NCI-H2107 treated with DMSO at 0.1 percent for 48 hours (cell line): ENCODE measurements at regions not wholly inside any gene's neighbourhood (a gene's known extent, or its start where the extent isn't known, plus 50 kb on each side); places are given as distances from the start of the nearest gene placed in this dataset.
"Not testable (repeated sequence)": the region's sequence is repeated elsewhere in the genome, so short reads cannot be mapped to it uniquely, and the experiment has no call there.

ENCODE experiments used
- DNase-seq: peaks from one replicate; lab custom pipeline; 2025; ENCODE audit not compliant: unreplicated experiment; lab: John Stamatoyannopoulos, UW

DNA sequence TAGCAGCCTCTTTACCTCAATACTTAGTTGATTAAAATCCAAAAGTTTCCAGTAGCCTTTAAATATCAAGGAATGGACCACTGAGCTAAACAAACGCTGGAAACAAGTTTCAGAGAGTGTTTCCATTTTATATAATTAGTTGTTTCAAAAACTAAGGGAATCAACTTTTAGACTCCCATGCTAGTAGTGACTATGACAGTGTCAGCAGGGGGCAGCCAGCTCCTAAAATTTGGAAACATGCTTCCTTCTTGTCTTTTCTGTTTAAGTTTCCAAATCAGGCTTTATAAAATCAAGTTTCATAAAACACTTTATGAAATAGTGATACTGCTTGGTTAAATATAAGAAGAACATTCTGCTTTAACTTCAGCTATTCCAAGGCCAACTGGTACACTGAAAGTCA is 138.2 kb upstream of the TMEM229A start:
- no peak for DNase-seq

DNA sequence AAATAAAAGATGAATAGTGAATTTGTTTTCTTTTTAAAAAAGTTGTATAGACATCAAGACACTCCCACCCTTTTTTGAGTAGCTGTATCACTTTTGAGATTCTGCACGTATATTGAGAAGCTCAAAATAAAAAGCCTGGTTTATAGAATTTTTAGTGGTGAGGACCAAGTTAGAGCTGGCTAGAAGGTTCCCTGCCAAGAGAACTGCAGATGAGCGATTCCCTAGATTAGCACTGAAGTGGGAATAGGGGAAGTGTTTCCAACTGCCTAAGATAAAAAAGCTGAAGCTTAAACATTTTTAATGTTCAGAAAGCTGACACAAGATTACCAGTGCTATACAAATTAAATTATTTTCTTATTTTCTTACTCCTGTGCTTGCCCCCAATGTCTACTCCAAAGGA is 135.7 kb upstream of the TMEM229A start:
- no peak for DNase-seq

DNA sequence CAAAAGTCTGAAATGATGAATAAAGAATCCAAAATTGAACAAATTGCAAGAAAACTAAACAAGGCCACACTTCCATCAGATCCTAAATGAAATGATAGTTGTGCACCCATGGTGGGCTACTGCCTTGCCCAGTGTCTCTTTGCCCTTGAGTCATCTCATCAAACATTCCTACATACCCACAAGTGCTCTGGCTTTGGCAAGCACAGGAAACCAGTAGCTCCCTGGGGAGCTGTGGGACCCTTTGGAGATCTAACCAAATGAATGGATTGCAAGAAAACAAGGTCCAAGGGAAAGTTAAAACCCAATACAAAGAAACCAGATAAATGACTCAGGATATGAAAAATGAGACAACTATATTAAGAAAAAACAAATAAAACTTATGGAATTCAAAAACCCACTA is 129.8 kb upstream of the TMEM229A start:
- no peak for DNase-seq

DNA sequence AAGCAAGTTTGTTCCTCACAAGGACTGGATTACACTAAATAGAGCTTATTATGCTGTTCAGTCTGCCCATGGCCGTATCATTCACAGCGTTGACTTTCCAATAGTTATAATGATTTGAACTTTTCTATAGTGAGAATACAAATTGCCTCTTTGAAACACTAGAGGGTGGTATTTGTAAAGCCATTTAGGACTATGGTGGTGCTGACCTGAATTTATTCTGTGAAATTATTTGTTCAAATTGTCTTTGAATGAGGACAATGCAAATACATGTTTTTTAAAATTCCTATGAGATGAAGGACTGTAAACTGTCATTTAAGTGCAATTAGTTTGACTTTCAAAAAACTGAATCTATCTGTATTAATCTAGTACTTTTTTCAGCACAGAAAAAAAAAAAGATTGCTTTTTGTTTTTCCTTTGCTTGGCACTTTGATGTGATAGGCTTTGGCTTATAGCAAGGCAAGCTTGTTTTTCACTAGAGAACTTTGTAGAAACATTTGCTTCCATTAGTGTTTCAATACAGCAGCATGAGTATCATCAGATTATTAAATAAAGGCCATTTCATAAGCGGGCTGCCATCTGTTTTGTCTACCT is 122.7 kb upstream of the TMEM229A start:
- peak; percentile 4 for DNase-seq

DNA sequence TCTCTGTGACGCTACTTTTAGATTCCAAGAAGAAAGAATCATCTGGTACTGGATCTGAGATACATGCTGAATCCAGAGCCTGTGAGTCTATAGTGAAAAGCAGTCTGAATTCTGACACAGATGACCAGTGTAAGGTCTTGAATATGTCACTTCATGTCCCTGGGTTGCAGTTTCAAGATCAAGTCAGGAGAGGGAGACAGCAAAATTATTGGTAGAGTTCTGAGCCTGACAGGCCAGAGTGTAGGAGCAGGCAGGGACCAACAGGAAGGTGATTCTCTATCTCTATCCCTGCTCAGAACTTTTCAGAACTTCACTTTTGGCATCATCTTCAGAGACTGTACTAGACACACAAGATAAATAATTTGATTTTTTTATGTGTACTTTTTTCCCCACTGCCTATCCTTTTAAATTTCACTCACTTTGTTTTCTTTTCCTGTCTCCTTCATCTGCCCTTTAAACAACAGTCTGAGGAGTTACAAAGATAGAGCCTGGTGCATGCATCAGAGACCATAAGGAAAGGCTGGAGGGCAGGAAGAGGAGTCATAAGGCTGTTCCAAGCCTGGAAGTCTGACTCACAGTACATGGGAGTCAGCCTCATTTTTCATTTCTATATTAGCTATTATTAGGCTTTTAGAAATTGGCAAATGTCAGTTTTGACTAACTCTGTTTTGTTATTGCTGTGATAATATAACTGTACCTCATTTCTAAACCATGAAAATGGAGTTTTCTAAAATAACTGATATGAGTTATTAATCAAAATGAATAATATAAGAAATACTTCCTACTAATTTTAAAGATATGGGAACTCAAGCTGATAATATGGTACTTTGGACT is 120.2 kb upstream of the TMEM229A start:
- peak; percentile 35 for DNase-seq

DNA sequence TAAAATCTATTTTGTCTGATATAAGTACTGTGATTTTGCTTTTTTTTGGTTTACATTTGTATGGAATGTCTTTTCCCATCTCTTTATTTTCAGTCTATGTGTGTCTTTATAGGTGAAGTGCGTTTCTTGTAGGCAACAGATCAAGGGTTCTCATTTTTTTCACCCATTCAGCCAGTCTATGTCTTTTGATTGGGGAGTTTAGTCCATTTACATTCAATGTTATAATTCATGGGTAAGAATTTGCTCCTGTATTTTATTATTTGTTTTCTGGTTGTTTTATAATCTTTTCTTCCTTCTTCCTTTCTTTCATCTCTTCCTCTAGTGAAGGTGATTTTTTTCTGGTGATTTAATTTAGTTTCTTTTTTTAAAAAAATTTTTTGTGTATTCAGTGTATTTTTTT is 104.8 kb upstream of the TMEM229A start:
- no peak for DNase-seq

DNA sequence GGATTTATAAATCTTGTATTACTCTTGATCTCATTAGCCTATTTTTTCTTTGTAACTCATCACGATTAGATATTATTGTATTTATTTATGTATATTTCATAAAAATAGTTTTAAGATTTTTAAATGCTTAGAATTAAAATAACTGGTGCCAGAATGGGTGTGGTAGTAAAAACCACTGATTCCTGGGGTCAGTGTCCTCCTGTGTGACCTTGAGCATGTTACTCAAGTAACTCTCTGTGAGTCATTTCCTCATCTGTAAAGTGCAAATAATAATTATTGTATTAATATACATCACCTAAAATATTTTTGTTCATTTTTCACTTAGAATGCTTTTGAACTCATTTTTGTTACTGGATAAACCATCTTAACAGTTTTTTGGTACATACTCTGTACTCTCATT is 91.3 kb upstream of the TMEM229A start:
- DNase-seq, result no peak

DNA sequence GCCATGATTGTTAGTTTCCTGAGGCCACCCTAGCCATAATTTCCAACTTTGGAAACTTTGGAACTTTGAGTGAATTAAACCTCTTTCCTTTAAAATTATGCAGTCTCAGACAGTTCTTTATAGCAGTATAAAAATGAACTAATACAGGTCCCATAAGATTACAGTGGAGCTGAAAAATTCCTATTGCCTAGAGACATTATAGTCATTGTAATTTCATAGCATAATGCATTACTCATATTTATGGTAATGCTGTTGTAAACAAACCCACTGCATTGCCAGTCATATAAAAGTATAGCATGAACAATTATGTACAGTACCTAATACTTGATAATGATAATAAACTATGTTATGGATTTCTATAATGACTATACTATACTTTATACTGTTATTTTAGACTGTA is 88.0 kb upstream of the TMEM229A start:
- no peak for DNase-seq

DNA sequence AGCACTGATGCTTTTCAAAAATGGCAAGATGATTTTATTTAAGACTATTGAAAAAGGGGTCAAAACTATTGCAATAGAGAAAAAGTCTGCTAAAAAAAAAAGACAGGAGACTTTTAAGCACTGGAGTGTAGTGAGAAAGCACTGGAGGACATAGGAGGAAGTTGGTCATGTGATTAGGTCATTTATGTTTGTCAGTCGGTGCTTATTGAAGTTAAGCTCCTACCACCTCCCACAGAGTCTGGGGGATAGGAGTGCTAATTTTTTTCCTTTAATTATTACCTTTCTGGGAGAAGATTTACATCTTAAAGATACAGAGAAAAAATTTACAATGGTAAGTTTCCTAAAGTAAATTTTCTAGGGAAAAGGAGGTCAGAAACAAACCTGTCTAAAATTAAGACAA is 80.2 kb upstream of the TMEM229A start:
- DNase-seq, result no peak

DNA sequence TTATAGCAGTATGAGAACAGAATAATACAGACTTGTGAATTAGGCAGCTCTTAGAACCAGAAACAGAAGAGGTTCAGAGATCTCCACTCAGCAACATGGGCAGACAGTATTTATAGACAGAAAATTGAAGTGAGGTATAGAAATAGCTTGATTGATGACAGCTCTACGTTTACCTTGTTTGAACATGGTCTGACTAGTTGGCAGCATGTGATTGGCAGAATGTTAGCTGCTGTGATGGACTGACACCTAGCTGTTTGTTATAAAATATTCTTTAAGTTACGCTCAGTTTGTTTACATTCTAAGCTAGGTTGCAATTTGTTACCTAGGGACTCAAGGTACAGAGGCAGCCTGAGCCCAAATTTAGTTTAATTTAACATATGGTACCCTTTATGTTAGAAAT is 73.7 kb upstream of the TMEM229A start:
- no peak for DNase-seq

DNA sequence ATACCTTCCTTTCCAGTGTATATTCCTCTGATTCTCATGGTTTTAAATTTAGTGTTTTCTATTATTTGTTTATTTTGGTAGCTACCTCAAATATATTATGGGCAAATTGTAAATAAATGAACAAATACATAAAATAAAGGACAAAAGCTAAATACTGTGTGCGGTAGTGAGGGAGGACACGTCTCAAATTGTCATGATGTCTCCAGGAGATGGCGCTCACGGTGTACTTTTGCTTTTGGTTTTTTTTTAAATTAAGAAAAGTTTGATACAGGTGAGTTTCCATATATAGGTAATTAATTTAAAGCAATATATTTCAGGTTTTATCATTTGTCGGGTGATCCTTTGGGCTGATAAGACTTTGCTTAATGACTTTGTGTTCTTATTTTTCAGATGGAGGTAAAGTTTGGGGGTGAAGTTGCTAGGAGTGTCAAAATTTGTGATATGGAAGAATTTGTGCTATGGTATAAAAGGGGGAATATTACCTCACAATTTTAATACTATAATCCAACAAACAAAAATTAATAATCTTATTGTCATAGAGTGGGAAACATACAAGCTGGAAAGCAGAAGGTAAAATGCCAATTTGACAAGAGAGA is 68.4 kb upstream of the TMEM229A start:
- peak; percentile 1 for DNase-seq

DNA sequence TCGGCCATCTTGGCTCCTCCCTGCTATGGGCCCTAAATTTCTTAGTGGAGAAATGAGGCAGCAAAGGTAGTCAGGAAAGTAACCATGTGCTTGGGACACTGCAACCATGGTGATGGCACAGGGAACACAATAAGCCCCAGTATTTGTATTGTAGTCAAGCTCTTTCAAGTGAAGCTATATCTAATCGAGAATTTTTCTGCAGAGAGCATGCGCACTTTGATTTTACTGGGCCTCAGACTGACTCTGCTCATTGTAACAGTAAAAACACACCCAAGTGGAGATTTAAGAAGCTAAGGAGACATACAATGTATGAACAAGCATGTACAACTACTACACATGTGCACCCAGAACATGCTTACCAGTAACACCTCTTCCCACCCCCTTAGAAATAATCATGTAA is 67.3 kb upstream of the TMEM229A start:
- DNase-seq, result no peak

DNA sequence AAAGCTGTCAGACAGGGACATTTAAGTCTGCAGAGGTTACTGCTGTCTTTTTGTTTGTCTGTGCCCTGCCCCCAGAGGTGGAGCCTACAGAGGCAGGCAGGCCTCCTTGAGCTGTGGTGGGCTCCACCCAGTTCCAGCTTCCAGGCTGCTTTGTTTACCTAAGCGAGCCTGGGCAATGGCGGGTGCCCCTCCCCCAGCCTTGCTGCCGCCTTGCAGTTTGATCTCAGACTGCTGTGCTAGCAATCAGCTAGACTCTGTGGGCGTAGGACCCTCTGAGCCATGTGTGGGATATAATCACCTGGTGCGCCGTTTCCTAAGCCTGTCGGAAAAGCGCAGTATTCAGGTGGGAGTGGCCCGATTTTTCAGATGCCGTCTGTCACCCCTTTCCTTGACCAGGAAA is 66.7 kb upstream of the TMEM229A start:
- DNase-seq, result not testable (repeated sequence)

DNA sequence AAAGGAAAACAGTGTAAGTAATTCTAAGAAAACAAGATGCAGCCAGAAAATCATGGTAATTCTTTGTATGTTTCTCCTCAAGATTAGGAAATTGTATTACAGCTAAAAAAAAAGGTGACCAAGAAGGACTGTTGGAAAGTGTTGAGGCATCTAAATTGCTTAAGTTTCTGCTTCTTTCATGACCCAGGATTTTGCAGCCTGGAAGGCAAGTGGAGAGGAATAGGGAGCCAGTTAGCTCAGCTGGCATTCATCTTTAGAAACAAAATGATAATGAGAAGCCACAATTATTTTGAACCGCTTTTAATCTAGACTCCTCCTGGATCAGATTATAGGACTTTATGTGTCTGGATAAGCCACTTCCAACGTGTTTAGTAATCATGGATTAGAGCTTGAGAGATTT is 56.8 kb upstream of the TMEM229A start:
- DNase-seq, result no peak

DNA sequence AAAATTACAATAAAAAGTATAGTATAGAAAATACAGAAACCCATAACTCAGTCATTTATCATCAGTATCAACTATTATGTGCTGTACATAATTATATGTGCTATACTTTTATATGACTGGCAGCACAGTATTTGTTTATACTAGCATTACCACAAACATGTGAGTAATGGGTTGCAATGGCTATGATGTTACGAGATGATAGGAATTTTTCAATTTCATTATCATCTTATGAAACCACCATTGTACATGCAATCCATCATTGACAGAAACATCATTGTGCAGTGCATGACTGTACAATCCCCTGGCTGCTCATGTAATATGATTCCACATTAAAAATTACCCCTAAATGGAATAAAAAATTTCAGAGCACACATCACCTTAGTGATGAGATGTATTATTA is 55.7 kb upstream of the TMEM229A start:
- DNase-seq, result no peak

DNA sequence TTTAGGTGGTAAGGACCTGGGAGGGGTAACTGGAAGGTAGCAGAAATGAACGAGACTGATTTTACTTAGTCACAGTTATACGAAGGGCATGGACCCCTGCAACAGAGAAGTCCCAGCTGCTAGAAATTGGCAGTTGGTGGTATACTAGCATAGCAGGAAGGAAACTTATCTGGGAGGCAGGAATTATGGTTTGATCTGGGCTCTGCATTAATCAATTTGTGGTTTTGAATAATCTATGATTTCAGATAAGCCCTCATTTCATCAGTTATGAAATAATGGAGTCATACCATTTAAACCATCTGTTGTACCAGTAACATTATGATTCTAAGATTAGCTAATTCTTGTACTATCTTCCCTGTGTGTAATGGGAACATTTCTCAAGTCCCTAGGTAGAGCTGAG is 54.0 kb upstream of the TMEM229A start:
- no peak for DNase-seq

DNA sequence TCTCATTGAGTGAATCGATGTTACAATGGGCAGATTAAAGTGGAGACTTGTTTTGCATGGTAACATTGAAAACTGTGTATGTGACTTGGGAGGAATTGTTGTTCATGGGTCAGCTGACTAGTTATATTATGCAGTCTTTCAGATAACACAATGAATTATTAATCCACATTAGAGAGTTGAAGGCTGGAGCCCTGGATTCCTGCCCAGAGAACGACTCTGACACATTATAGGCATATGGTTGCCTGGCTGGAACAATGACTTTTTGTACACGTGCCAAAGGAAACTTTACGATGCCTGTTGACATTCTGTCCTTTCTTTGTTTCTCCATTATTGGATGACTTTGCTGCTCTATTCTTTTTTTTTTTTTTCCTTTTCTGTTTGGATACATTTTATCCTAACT is 52.3 kb upstream of the TMEM229A start:
- DNase-seq, result no peak

DNA sequence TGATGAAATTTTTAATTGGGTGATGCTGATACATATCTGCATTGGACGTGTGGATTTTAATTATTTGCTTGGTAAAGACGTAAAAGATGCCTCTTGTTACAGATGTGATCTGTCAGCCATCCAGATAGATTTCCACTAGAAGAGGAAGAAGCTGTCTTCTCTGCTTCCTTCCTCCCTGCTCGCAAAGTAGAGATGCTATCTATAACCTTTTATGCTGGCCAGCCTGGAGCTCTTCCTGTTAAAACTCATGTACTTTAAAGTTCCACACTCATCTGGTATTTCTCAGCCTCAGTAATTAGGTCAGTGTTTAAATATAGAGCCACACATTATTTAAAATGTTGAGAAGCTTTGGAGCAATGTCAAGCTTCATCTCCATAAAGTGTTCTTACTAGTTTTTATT is 51.2 kb upstream of the TMEM229A start:
- DNase-seq, result no peak
